CD14-positive monocyte (primary cell): ENCODE measurements at regions not wholly inside any gene's neighbourhood (a gene's known extent, or its start where the extent isn't known, plus 50 kb on each side); places are given as distances from the start of the nearest gene placed in this dataset.

Experiments
- DNase-seq, 3 donors: peaks; one replicate each; pipeline ENCODE4 v3.0.0-alpha.2; 2011 to 2022
- H2AFZ ChIP-seq: 2 replicates; pipeline ENCODE4 v1.6.0; 2012; ENCODE audit warnings: mild to moderate bottlenecking, low read depth, low read length, inconsistent platforms; ENCODE audit not compliant: insufficient read depth, poor library complexity, severe bottlenecking
- H3K27ac ChIP-seq, 2 donors: 1 replicate in 1 of 2; 2 replicates in 1 of 2; pipeline ENCODE4 v1.5.1; 2012 to 2013; ENCODE audit warnings: low read length in 2 of 2, control low read depth in 1 of 2, inconsistent platforms in 1 of 2, low read depth in 1 of 2, mild to moderate bottlenecking in 1 of 2
- H3K27me3 ChIP-seq, 2 donors: one replicate each; pipeline versions ENCODE4 v1.6.0 to v1.6.1; 2011 to 2013; ENCODE audit warnings: low read length in 2 of 2; ENCODE audit not compliant: control insufficient read depth in 2 of 2, insufficient read depth in 2 of 2
- H3K36me3 ChIP-seq, 2 donors: replicated peaks in 1 of 2; 1 replicate in 1 of 2; 2 replicates in 1 of 2; pipeline versions ENCODE4 v1.5.1 to v1.6.1; 2012 to 2013; ENCODE audit warnings: low read length in 2 of 2, control low read depth in 1 of 2, inconsistent platforms in 1 of 2, mild to moderate bottlenecking in 1 of 2; ENCODE audit not compliant: insufficient read depth in 2 of 2, control insufficient read depth in 1 of 2
- H3K4me1 ChIP-seq, 2 donors: 1 replicate in 1 of 2; 2 replicates in 1 of 2; pipeline versions ENCODE4 v1.5.1 to v1.6.1; 2012 to 2013; ENCODE audit warnings: low read length in 2 of 2, control low read depth in 1 of 2, inconsistent platforms in 1 of 2, mild to moderate bottlenecking in 1 of 2, moderate library complexity in 1 of 2; ENCODE audit not compliant: insufficient read depth in 2 of 2, control insufficient read depth in 1 of 2
- H3K4me2 ChIP-seq: replicated peaks from 2 replicates; pipeline ENCODE3; 2012; ENCODE audit warnings: low read length, moderate library complexity, mild to moderate bottlenecking; ENCODE audit not compliant: poor library complexity, severe bottlenecking; ENCODE audit errors: extremely low read depth
- H3K4me3 ChIP-seq, 3 experiments: fragments of 200-600 bp in 1 of 3; sonication (generic) in 1 of 3; replicated peaks in 1 of 3; 1 replicate in 2 of 3; 2 replicates in 1 of 3; pipeline ENCODE4 v1.5.1; 2011 to 2013; ENCODE audit warnings: low read length in 3 of 3, mild to moderate bottlenecking in 3 of 3, control low read depth in 2 of 3, low read depth in 2 of 3, inconsistent platforms in 1 of 3, moderate library complexity in 1 of 3
- H3K79me2 ChIP-seq: 2 replicates; pipeline ENCODE4 v1.6.0; 2012; ENCODE audit warnings: mild to moderate bottlenecking, control low read depth, inconsistent platforms, low read length, moderate library complexity; ENCODE audit not compliant: insufficient read depth
- H3K9ac ChIP-seq: 2 replicates; pipeline ENCODE4 v1.6.0; 2017; ENCODE audit warnings: low read length, mild to moderate bottlenecking; ENCODE audit not compliant: insufficient read depth, poor library complexity, severe bottlenecking
- H3K9me3 ChIP-seq, 2 donors: replicated peaks in 1 of 2; 1 replicate in 1 of 2; 2 replicates in 1 of 2; pipeline versions ENCODE4 v1.5.1 to v1.6.1; 2012 to 2013; ENCODE audit warnings: low read length in 2 of 2, control low read depth in 1 of 2; ENCODE audit not compliant: control insufficient read depth in 1 of 2, insufficient read depth in 1 of 2
- H4K20me1 ChIP-seq: 2 replicates; pipeline ENCODE4 v1.6.0; 2012; ENCODE audit warnings: mild to moderate bottlenecking, low read length, control low read depth, moderate library complexity; ENCODE audit not compliant: insufficient read depth
- H3K27ac Mint-ChIP-seq, 7 donors: one replicate each; pipeline ENCODE4 v1.8.0; 2020; ENCODE audit warnings: mild to moderate bottlenecking in 7 of 7, mixed read lengths in 7 of 7, moderate library complexity in 6 of 7, inconsistent platforms in 2 of 7
- H3K27me3 Mint-ChIP-seq, 3 donors: one replicate each; pipeline ENCODE4 v1.8.0; 2021 to 2022; ENCODE audit warnings: low read depth in 3 of 3, mild to moderate bottlenecking in 3 of 3, mixed read lengths in 3 of 3, moderate library complexity in 3 of 3, inconsistent platforms in 1 of 3
- H3K36me3 Mint-ChIP-seq, 2 donors: one replicate each; pipeline ENCODE4 v1.8.0; 2020; ENCODE audit warnings: mixed read lengths in 2 of 2, inconsistent platforms in 1 of 2, mild to moderate bottlenecking in 1 of 2
- H3K4me1 Mint-ChIP-seq: one replicate; pipeline ENCODE4 v1.8.0; 2020; ENCODE audit warnings: mild to moderate bottlenecking, mixed read lengths
- H3K4me3 Mint-ChIP-seq, 2 donors: one replicate each; pipeline ENCODE4 v1.8.0; 2020; ENCODE audit warnings: mild to moderate bottlenecking in 2 of 2, mixed read lengths in 2 of 2, moderate library complexity in 1 of 2
- H3K9me3 Mint-ChIP-seq, 7 donors: one replicate each; pipeline ENCODE4 v1.8.0; 2020 to 2022; ENCODE audit warnings: mixed read lengths in 7 of 7, mild to moderate bottlenecking in 6 of 7, moderate library complexity in 6 of 7, inconsistent platforms in 2 of 7
- WGBS: methylation state at CpG from one replicate; pipeline ENCODE4 v1.1.5; 2013; ENCODE audit warnings: missing lambda C conversion rate; ENCODE audit not compliant: insufficient coverage; 5-methylcytosine and 5-hydroxymethylcytosine counted together
- intact Hi-C, 2 donors: fragments of 100-400 bp; cut with micrococcal nuclease; formaldehyde crosslinking; loops; one replicate each; pipeline versions ENCODE4 v1.15.0 to v1.15.1; 2023
- TF ChIP-seq, protein P1 (sequence below): fragments of 200-600 bp; IDR thresholded peaks from one replicate; pipeline ENCODE4 v1.8.0; 2022; ENCODE audit warnings: antibody characterized with exemption, mild to moderate bottlenecking

DNA sequence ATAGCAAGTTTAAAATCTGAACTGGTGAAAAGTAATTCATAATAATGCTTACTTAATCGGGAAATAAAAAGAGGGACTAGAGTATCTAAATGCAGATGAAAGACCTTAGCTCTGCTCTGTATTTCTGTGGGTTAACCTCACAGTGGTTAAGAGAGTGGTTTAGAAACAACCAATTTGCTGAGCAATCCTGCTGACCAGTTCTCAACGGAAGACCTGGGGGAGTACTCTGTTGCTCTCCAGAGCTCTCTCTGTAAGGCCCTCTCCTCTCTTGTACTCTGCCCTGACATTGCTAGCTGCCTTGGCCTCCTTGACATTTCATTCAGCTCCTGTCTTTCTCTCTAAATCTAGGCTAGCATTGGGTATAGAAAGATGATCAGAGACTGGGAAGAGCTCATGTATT is 1186.6 kb upstream of the SEMA6A start:
- Histone ChIP-seq H2AFZ (no peak overlapping the region), H3K79me2 (no peaks in the 10 kb centered on the region), H3K27me3 (no peaks in the 10 kb centered on the region), H3K27ac (no peak overlapping the region), H3K4me3 (no peak overlapping the region), H3K4me1 (peaks cover 0 to 3% of the 10 kb centered on the region in 2 donors), H3K9ac (no peak overlapping the region), H3K9me3 (no peaks in the 10 kb centered on the region), H3K36me3 (no peaks in the 10 kb centered on the region), H4K20me1 (no peaks in the 10 kb centered on the region), H3K4me2 (no peak overlapping the region)
- Mint-ChIP-seq H3K4me1 (peaks cover 13% of the 10 kb centered on the region), H3K4me3 (no peak overlapping the region), H3K36me3 (no peaks in the 10 kb centered on the region), H3K27me3 (no peaks in the 10 kb centered on the region), H3K27ac (no peak overlapping the region), H3K9me3 (peaks cover 0 to 2% (median 0%) of the 10 kb centered on the region in 7 donors)
- TF ChIP-seq, protein P1, sequence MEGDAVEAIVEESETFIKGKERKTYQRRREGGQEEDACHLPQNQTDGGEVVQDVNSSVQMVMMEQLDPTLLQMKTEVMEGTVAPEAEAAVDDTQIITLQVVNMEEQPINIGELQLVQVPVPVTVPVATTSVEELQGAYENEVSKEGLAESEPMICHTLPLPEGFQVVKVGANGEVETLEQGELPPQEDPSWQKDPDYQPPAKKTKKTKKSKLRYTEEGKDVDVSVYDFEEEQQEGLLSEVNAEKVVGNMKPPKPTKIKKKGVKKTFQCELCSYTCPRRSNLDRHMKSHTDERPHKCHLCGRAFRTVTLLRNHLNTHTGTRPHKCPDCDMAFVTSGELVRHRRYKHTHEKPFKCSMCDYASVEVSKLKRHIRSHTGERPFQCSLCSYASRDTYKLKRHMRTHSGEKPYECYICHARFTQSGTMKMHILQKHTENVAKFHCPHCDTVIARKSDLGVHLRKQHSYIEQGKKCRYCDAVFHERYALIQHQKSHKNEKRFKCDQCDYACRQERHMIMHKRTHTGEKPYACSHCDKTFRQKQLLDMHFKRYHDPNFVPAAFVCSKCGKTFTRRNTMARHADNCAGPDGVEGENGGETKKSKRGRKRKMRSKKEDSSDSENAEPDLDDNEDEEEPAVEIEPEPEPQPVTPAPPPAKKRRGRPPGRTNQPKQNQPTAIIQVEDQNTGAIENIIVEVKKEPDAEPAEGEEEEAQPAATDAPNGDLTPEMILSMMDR: no peak
- 20% methylated on average over 1 of the region's 2 CpGs for WGBS
- DNase-seq: no peak
- intact Hi-C loops: no loop called here

DNA sequence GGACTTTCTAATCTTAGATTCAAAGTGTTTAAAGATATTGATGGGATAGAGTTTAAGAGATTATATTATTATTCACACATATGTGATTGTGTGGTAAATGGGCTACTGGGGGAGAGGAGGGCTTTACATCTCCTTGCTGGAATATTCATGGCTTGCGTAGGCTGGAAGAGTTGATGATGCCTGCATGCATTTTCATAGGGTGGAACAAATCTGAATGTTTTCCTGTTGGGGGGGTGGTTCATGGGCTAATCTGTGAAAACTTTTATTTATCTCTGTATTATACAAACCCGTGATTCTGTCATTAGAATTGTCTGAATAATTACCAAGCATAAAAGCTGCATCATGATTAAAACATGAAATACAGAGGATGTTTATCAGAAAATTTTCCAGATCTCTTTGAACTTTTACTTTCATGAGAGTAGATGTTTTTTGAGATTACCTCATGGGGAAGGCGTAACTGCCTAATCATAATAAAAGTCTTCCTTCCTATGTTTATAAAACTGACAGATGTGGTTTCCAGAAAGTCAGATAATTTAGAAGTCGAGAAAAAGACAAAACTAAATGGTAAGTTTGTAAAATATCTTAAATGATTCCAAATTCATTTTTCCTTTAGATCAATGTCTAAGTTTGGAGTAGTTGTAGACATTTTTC is 1185.4 kb upstream of the SEMA6A start:
- Histone ChIP-seq H2AFZ (no peak overlapping the region), H3K36me3 (no peaks in the 10 kb centered on the region), H3K4me2 (no peak overlapping the region), H3K4me1 (peaks cover 0 to 3% of the 10 kb centered on the region in 2 donors), H3K4me3 (no peak overlapping the region), H4K20me1 (no peaks in the 10 kb centered on the region), H3K9ac (no peak overlapping the region), H3K27ac (no peak overlapping the region), H3K27me3 (no peaks in the 10 kb centered on the region), H3K79me2 (no peaks in the 10 kb centered on the region), H3K9me3 (no peaks in the 10 kb centered on the region)
- no CpG with 5 or more reads among the region's 4 CpGs for WGBS
- TF ChIP-seq, protein P1: no peak
- H3K27ac Mint-ChIP-seq: no peak overlapping the region
- DNase-seq: no peak
- no peaks in the 10 kb centered on the region for H3K36me3 Mint-ChIP-seq
- intact Hi-C loops: no loop called here
- H3K27me3 Mint-ChIP-seq: no peaks in the 10 kb centered on the region
- H3K4me1 Mint-ChIP-seq: peaks cover 13% of the 10 kb centered on the region
- peaks cover 0 to 2% (median 0%) of the 10 kb centered on the region in 7 donors for H3K9me3 Mint-ChIP-seq
- H3K4me3 Mint-ChIP-seq: no peak overlapping the region
